IMR-90 (cell line): ENCODE measurements at regions not wholly inside any gene's neighbourhood (a gene's known extent, or its start where the extent isn't known, plus 50 kb on each side); places are given as distances from the start of the nearest gene placed in this dataset.

Experiments
- ATAC-seq: fragments of 200-7000 bp; cut with Tn5 transposase; 2 replicates; pipeline ENCODE4 v1.9.1; 2020; ENCODE audit warnings: low read depth, mild to moderate bottlenecking, moderate library complexity
- BruUV-seq: library from RNA; stranded (reverse); fragments of 400-500 nt; replicated peaks from 2 replicates; lab custom pipeline; 2021; lab: Mats Ljungman, UMichigan
- CTCF ChIA-PET: fragments of 300-600 bp; formaldehyde crosslinking; extraction: SDS; loops from one replicate; lab custom pipeline; 2021; ENCODE audit warnings: antibody characterized with exemption; lab: Yijun Ruan, JAX
- POLR2A ChIA-PET: fragments of 300-600 bp; sonication (Branson Sonifier 250); formaldehyde crosslinking; loops from one replicate; lab custom pipeline; 2022; ENCODE audit warnings: antibody characterized with exemption; ENCODE audit not compliant: unreplicated experiment; lab: Charles Lee
- DNase-seq: peaks from one replicate; pipeline ENCODE4 v3.0.0; 2013
- H2AFZ ChIP-seq: replicated peaks from 2 replicates; pipeline ENCODE3; 2013; ENCODE audit warnings: low read length, mild to moderate bottlenecking; ENCODE audit not compliant: poor library complexity
- H2AK5ac ChIP-seq: 2 replicates; pipeline ENCODE4 v1.6.1; 2013; ENCODE audit warnings: low read depth, low read length, inconsistent platforms
- H2AK9ac ChIP-seq: replicated peaks from 2 replicates; pipeline ENCODE3; 2013; ENCODE audit warnings: mild to moderate bottlenecking, low read depth, low read length, moderate library complexity; ENCODE audit not compliant: poor library complexity
- H2BK120ac ChIP-seq: 2 replicates; pipeline ENCODE4 v1.6.1; 2013; ENCODE audit warnings: low read depth, low read length, inconsistent platforms
- H2BK15ac ChIP-seq: 3 replicates; pipeline ENCODE4 v1.6.1; 2013; ENCODE audit warnings: low read depth, low read length, inconsistent platforms
- H2BK20ac ChIP-seq: 2 replicates; pipeline ENCODE4 v1.6.1; 2013; ENCODE audit warnings: low read depth, mild to moderate bottlenecking, inconsistent platforms, low read length, moderate library complexity
- H2BK5ac ChIP-seq: 2 replicates; pipeline ENCODE4 v1.6.1; 2013; ENCODE audit warnings: mild to moderate bottlenecking, low read depth, low read length, inconsistent platforms; ENCODE audit not compliant: poor library complexity, severe bottlenecking
- H3K14ac ChIP-seq: replicated peaks from 2 replicates; pipeline ENCODE4 v1.6.1; 2013; ENCODE audit warnings: low read depth, low read length, inconsistent platforms
- H3K18ac ChIP-seq: 2 replicates; pipeline ENCODE4 v1.6.1; 2013; ENCODE audit warnings: low read depth, low read length, control low read depth
- H3K23ac ChIP-seq: 2 replicates; pipeline ENCODE4 v1.6.1; 2013; ENCODE audit warnings: low read depth, low read length, inconsistent platforms
- H3K27ac ChIP-seq: 2 replicates; pipeline ENCODE4 v1.5.1; 2013; ENCODE audit warnings: mild to moderate bottlenecking, control low read depth, low read length; ENCODE audit not compliant: insufficient read depth
- H3K27me3 ChIP-seq: 2 replicates; pipeline ENCODE4 v1.6.1; 2013; ENCODE audit warnings: low read length; ENCODE audit not compliant: control insufficient read depth, insufficient read depth
- H3K36me3 ChIP-seq: 2 replicates; pipeline ENCODE4 v1.6.1; 2013; ENCODE audit warnings: low read length, mixed read lengths; ENCODE audit not compliant: control insufficient read depth, insufficient read depth
- H3K4ac ChIP-seq: 2 replicates; pipeline ENCODE4 v1.6.1; 2013; ENCODE audit warnings: low read depth, low read length, inconsistent platforms
- H3K4me1 ChIP-seq: 2 replicates; pipeline ENCODE4 v1.6.1; 2013; ENCODE audit warnings: low read length, mixed read lengths; ENCODE audit not compliant: control insufficient read depth, insufficient read depth
- H3K4me2 ChIP-seq: 2 replicates; pipeline ENCODE4 v1.6.1; 2013; ENCODE audit warnings: low read depth, mild to moderate bottlenecking, control low read depth, low read length, moderate library complexity
- H3K4me3 ChIP-seq: 2 replicates; pipeline ENCODE4 v1.5.1; 2013; ENCODE audit warnings: low read depth, mild to moderate bottlenecking, control low read depth, low read length, moderate library complexity; ENCODE audit not compliant: insufficient read depth
- H3K56ac ChIP-seq: 2 replicates; pipeline ENCODE4 v1.6.1; 2013; ENCODE audit warnings: low read length, inconsistent platforms; ENCODE audit not compliant: insufficient read depth; ENCODE audit errors: extremely low read depth
- H3K79me1 ChIP-seq, 2 experiments: 2 replicates each; pipeline ENCODE4 v1.6.1; 2013; ENCODE audit warnings: low read length in 2 of 2, inconsistent platforms in 1 of 2, low read depth in 1 of 2
- H3K9ac ChIP-seq: 2 replicates; pipeline ENCODE4 v1.6.1; 2013; ENCODE audit warnings: low read depth, low read length, control low read depth
- H3K9me1 ChIP-seq: 2 replicates; pipeline ENCODE4 v1.6.1; 2013; ENCODE audit warnings: low read length, inconsistent platforms; ENCODE audit not compliant: insufficient read depth
- H3K9me3 ChIP-seq: 2 replicates; pipeline ENCODE4 v1.6.1; 2013; ENCODE audit warnings: low read length; ENCODE audit not compliant: control insufficient read depth, insufficient read depth
- H4K20me1 ChIP-seq: 2 replicates; pipeline ENCODE4 v1.6.1; 2013; ENCODE audit warnings: low read length, inconsistent platforms; ENCODE audit not compliant: insufficient read depth
- H4K5ac ChIP-seq: 2 replicates; pipeline ENCODE4 v1.6.1; 2013; ENCODE audit warnings: mild to moderate bottlenecking, low read depth, low read length, control low read depth
- H4K8ac ChIP-seq, 2 experiments: 2 replicates each; pipeline ENCODE4 v1.6.1; 2013; ENCODE audit warnings: low read depth in 2 of 2, low read length in 2 of 2, control low read depth in 1 of 2, inconsistent platforms in 1 of 2
- H4K91ac ChIP-seq: 2 replicates; pipeline ENCODE4 v1.6.1; 2013; ENCODE audit warnings: low read depth, low read length, inconsistent platforms; ENCODE audit not compliant: insufficient read depth
- CEBPB ChIP-seq: IDR thresholded peaks from 2 replicates; pipeline ENCODE4 v1.6.1; 2012; ENCODE audit warnings: low read depth, low read length, improper control_type of control experiment
- FOS ChIP-seq: fragments of 150-350 bp; IDR thresholded peaks from 2 replicates; pipeline ENCODE4 v1.6.1; 2016; ENCODE audit warnings: low read depth, low read length
- MAFK ChIP-seq: IDR thresholded peaks from 2 replicates; pipeline ENCODE4 v1.6.1; 2012; ENCODE audit warnings: low read depth, low read length, improper control_type of control experiment
- MAZ ChIP-seq: IDR thresholded peaks from 2 replicates; pipeline ENCODE4 v1.6.1; 2012; ENCODE audit warnings: low read depth, mild to moderate bottlenecking, low read length, improper control_type of control experiment, moderate library complexity, borderline replicate concordance
- MXI1 ChIP-seq: IDR thresholded peaks from 2 replicates; pipeline ENCODE4 v1.6.1; 2012; ENCODE audit warnings: low read depth, mild to moderate bottlenecking, low read length, moderate library complexity, borderline replicate concordance
- NFE2L2 ChIP-seq: fragments of 150-350 bp; IDR thresholded peaks from 2 replicates; pipeline ENCODE4 v1.6.1; 2016; ENCODE audit warnings: low read depth, mild to moderate bottlenecking, low read length
- POLR2A ChIP-seq: IDR thresholded peaks from 2 replicates; pipeline ENCODE4 v1.6.1; 2012; ENCODE audit warnings: mild to moderate bottlenecking, low read depth, low read length
- RAD21 ChIP-seq: IDR thresholded peaks from 2 replicates; pipeline ENCODE4 v1.6.1; 2012; ENCODE audit warnings: low read length, improper control_type of control experiment
- RCOR1 ChIP-seq: IDR thresholded peaks from 2 replicates; pipeline ENCODE4 v1.6.1; 2012; ENCODE audit warnings: mild to moderate bottlenecking, low read length, improper control_type of control experiment; ENCODE audit not compliant: insufficient replicate concordance
- RFX5 ChIP-seq: IDR thresholded peaks from 2 replicates; pipeline ENCODE4 v1.8.0; 2012; ENCODE audit warnings: low read depth, mild to moderate bottlenecking, low read length, moderate library complexity
- SMC3 ChIP-seq: fragments of 150-350 bp; IDR thresholded peaks from 2 replicates; pipeline ENCODE4 v1.6.1; 2016; ENCODE audit warnings: low read depth, mild to moderate bottlenecking, antibody characterized with exemption, low read length, moderate library complexity
- WGBS, 2 experiments: methylation state at CpG; one replicate each; pipeline versions ENCODE4 v1.1.5 to v1.1.7; 2013; ENCODE audit warnings: missing lambda C conversion rate in 2 of 2; ENCODE audit not compliant: insufficient read length in 1 of 2; ENCODE audit errors: extremely low coverage in 2 of 2; 5-methylcytosine and 5-hydroxymethylcytosine counted together
- dilution Hi-C: fragments of 300-500 bp; cut with HindIII; formaldehyde crosslinking; loops from one replicate; pipeline ENCODE4 v1.14.3; 2018; ENCODE audit warnings: low sequenced_read_pairs; ENCODE audit not compliant: unreplicated experiment
- in situ Hi-C: fragments of 300-500 bp; cut with MboI; formaldehyde crosslinking; loops from 3 replicates; pipeline ENCODE4 v1.14.3; 2019; ENCODE audit warnings: low sequenced_read_pairs, inconsistent platforms, mixed read lengths
- intact Hi-C: fragments of 100-400 bp; cut with micrococcal nuclease; formaldehyde crosslinking; loops from 2 replicates; pipeline ENCODE4 v1.10.0; 2022
- TF ChIP-seq, protein P1 (sequence below): fragments of 150-350 bp; IDR thresholded peaks from 2 replicates; pipeline ENCODE4 v1.6.1; 2017; ENCODE audit warnings: mild to moderate bottlenecking, antibody characterized with exemption, low read length, low read depth
- TF ChIP-seq, protein P2 (sequence below): fragments of 150-350 bp; IDR thresholded peaks from 2 replicates; pipeline ENCODE4 v1.6.1; 2016; ENCODE audit warnings: low read depth, mild to moderate bottlenecking, low read length, moderate library complexity, borderline replicate concordance

- POLR2A ChIA-PET: no interaction called here
- Histone ChIP-seq H4K91ac (no peak overlapping the region), H3K27me3 (peaks cover 36% of the 10 kb centered on the region), H3K4ac (no peak overlapping the region), H3K36me3 (no peaks in the 10 kb centered on the region), H2BK120ac (no peak overlapping the region), H3K4me1 (no peaks in the 10 kb centered on the region), H2AK5ac (no peak overlapping the region), H3K9me3 (no peaks in the 10 kb centered on the region), H3K4me3 (no peak overlapping the region), H3K4me2 (no peak overlapping the region), H4K5ac (no peak overlapping the region), H2BK15ac (no peak overlapping the region), H2AFZ (no peak overlapping the region), H2AK9ac (no peak overlapping the region), H3K27ac (no peak overlapping the region), H3K56ac (no peak overlapping the region), H3K9me1 (no peaks in the 10 kb centered on the region), H4K8ac (no peak overlapping the region), H4K20me1 (no peaks in the 10 kb centered on the region), H3K18ac (no peak overlapping the region), H3K23ac (no peak overlapping the region), H3K9ac (no peak overlapping the region), H2BK20ac (no peak overlapping the region), H3K79me1 (no peaks in the 10 kb centered on the region), H2BK5ac (no peak overlapping the region), H3K14ac (no peak overlapping the region)
- dilution Hi-C loops: no loop called here
- ATAC-seq (peak; percentile 60), DNase-seq (peak; percentile 71)
- in situ Hi-C loops: no loop called here
- no CpG with 5 or more reads among the region's 4 CpGs for WGBS, 2 experiments
- intact Hi-C loops: no loop called here
- BruUV-seq: no TSS peak
- TF ChIP-seq MAFK: no peak
- TF ChIP-seq, protein P1, sequence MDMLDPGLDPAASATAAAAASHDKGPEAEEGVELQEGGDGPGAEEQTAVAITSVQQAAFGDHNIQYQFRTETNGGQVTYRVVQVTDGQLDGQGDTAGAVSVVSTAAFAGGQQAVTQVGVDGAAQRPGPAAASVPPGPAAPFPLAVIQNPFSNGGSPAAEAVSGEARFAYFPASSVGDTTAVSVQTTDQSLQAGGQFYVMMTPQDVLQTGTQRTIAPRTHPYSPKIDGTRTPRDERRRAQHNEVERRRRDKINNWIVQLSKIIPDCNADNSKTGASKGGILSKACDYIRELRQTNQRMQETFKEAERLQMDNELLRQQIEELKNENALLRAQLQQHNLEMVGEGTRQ: no peak
- TF ChIP-seq RCOR1: no peak
- no peak for TF ChIP-seq RAD21
- TF ChIP-seq MXI1: no peak
- no peak for TF ChIP-seq POLR2A
- TF ChIP-seq, protein P2, sequence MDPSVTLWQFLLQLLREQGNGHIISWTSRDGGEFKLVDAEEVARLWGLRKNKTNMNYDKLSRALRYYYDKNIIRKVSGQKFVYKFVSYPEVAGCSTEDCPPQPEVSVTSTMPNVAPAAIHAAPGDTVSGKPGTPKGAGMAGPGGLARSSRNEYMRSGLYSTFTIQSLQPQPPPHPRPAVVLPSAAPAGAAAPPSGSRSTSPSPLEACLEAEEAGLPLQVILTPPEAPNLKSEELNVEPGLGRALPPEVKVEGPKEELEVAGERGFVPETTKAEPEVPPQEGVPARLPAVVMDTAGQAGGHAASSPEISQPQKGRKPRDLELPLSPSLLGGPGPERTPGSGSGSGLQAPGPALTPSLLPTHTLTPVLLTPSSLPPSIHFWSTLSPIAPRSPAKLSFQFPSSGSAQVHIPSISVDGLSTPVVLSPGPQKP: no peak
- no peak for TF ChIP-seq CEBPB
- TF ChIP-seq RFX5: no peak
- TF ChIP-seq SMC3: no peak
- TF ChIP-seq NFE2L2: no peak
- no peak for TF ChIP-seq MAZ
- TF ChIP-seq FOS: no peak
- CTCF ChIA-PET: no interaction called here
These were observed 190.8 kb downstream of the RTP5 start for GRCh38 chr2:242060212-242060835.
